HG03060 (cell line): ENCODE measurements at regions not wholly inside any gene's neighbourhood (a gene's known extent, or its start where the extent isn't known, plus 50 kb on each side); places are given as distances from the start of the nearest gene placed in this dataset.
A peak's percentile ranks its signal among the peaks of the same experiment; 100 is the strongest.

Experiments used
- ATAC-seq: cut with Tn5 transposase; IDR thresholded peaks from one replicate; pipeline ENCODE4 v1.9.1; 2021; ENCODE audit warnings: low read depth, moderate number of reproducible peaks; ENCODE audit not compliant: unreplicated experiment

DNA sequence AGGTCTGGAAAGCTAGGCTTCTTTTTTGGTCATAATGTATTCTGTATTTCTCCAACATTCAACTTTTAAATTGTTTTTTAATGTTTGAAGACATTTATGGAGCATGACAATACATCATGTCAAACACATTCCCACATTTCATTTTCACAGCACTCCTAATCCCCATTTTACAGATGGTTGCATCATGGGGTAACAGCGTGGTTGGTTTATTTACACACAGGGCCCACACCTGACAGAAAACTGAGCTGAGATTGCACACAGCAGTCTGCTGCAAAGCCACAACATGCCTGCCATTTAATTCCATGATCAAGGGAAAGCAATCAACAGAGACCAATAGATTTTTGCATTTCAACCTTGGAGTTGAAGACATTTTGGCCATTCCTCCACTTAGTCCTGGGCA is 335.7 kb upstream of the MGAT5 start:
- no peak for ATAC-seq

DNA sequence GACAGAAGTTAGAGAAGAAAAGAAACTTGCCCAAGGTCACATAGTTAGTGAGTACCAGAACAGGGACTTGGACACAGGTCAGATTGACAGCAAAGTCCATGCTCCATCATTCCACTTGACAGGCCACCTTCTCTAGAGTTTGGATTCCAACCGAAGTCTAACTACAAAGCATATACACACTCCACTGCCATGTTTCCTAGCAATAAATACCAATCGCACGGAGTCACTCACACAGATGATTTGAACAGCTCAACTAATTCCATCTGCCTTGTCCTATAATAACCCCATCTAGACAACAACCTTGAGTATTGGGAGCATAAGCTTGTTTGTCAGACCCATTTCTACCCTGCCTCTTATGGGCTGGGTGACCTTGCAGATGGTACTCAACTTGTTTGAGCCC is 334.6 kb upstream of the MGAT5 start:
- ATAC-seq: no peak

DNA sequence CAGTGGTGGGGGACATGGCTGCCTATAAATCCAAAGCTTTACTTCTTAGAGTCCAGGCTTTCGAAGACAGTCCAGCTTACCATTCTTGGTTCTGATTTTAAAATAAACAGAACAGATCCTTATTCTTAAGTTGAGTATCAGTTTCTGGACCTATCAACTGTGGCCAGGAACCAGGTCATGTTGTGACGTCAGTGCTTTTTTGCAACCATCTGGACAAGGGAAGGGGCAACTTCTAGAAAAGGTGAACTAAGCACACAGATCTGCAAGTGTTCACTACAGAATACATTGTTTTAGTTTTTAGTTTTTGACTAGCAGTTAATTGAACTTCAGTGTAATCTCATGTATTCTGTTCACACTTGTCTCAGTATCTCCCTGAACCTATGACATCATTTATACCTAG is 326.0 kb upstream of the MGAT5 start:
- ATAC-seq: no peak

DNA sequence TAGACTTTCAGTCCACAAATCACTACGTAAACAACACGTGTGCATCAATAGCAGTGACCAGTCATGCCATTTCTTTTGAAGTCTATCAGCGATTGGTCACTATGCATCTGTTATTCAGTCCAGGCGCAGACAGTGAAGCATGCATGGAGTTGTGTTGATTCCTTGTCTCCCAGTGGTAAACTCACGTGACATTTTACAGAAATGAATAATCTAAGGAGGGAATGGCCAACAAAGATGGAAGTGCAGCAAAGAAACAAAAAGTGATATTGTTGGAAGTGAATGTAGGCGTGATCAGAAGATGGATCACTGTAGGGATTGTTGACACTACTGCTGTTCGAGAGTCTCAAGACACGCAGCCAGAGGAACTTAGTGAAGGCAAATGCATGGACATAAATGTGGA is 317.8 kb upstream of the MGAT5 start:
- no peak for ATAC-seq

DNA sequence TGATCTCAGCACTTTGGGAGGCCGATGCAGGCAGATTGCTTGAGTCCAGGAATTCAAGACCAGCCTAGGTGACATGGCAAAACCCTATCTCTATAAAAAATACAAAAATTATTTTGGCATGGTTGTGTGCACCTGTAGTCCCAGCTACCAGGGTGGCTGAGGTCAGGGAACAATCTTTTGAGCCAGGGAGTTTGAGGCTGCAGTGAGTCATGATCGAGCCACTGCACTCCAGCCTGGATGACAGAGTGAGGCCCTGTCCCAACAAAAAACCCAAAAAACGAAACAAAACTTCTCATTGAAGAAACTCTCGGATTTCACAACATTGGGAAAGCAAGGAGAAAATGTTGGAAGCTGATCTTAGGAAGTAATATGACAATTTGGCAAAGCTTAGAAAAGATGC is 317.3 kb upstream of the MGAT5 start:
- ATAC-seq: no peak

DNA sequence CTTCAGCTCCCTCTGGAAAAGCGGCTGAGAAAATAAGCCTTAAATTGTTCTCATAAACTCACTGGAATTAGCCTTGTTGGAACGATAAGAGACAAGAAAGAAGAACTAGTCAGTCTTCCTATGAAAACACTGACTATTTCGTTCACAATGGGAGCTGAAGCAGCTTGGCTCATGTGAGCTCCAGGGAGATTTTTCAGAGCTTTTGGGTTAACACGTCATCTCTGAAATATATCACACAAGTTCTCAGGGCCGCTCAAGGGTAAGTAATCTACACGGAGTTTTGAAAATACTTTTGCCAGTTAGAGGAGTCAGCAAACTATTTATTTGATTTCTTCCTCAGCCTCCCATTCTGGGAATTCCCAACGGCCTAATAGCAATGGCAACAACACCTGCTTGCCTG is 316.2 kb upstream of the MGAT5 start:
- ATAC-seq: no peak

DNA sequence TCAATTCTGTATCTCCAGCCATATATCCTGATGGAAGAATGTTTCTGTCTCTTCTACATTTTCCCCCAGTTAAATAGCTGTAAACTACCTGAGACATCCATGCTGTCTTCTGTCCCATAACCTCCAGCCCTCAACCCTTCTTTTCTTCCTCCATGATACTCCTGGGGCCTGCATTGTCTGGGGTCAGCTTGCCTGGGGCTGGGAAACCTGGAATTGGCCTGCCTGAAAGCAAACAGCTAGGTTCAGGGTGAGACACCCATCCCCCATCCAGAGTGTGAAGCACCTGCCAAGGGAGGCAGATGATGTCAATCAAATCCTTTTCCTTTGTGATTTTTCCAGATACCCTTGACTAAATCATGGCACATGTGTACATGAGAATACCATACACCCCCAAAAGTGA is 313.7 kb upstream of the MGAT5 start:
- no peak for ATAC-seq

DNA sequence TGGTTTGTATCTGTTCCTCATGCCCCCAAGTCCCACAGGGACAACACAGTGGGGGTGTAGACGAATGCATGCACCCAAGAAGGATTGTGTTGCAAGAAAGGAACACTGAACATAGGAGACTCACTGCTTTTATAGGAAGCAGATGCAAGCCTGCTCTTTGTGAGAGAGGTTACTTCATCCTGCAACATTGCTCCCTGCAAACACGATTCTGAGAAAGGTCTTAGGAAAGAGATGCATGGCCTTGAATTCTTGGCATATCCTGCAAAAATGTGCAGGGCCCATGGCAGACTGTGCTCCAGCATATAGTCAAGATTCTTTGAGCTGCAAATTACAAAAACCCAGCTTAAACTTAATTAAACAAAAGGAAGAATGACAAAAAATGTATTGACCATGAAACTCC is 312.2 kb upstream of the MGAT5 start:
- no peak for ATAC-seq

DNA sequence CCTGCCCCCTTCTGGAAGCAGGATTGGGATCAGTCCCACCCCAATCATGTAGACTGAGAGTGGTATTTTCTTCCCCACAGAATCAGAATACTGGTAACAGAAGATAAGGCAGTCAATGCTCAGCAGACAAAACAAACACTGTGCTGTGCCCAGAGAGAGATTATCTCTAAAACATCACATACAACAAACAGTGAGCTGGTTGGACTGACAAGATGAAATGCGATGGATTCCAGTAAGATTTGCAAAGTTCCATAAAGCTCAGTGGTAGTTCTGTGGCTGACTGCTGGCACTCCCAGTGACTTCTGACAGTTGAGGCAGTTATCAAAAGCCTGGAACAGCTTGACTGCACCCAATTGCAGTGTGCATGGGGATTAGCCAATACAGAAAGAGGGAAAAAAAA is 311.5 kb upstream of the MGAT5 start:
- ATAC-seq: no peak

DNA sequence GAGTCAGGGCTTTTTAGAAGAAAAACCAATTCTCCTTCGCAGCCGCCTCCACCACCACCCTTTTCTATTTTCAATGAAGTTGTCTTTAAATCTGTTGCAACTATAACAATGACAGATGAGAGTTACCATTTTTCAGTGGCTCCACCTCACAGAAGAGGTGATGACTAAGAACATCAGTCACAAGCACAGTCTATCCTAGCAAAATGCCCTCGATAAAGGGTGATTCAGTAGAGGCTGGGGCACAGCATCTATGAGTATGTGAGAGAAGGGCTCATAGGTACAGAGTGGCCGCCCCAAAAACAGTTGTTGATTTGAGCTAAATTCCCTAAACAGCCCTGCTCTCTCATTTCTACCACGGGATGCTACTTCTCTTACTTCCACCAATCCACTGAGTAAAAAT is 310.8 kb upstream of the MGAT5 start:
- ATAC-seq: no peak

DNA sequence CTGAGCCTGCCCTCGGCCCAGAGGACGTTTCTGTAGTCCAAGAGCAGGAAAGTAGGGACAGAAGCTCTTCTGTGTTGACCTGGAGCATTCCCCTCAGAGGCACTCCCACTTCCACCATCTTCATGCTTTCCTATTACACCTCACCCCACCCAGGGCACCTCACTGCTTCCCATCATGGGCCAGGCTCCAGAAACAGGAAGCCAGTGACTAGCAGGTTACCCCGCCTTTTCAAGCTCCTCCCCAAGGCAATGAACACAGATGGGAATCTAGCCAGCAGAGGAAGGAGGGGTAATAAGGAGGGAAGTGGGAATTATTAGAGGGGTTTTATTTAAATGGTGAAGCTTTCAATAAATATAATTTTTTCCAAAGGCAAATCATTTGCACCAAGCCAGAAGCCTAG is 308.8 kb upstream of the MGAT5 start:
- ATAC-seq: no peak

DNA sequence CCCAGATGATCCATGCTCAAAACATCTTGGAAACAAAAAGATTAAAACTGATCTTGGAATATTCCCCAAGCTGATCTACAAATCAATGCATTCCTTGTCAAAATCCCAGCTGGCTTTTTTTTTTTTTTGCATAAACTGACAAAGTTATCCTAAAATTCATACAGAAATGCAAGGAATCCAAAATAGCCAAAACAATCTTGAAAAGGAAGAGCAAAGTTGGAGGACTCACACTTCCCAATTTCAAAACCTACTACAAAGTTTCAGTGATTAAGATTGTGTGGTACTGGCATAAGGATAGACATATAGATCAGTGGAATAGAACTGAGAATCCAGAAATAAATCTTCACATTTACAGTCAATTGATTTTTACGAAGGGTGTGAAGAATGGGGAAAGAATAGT is 306.8 kb upstream of the MGAT5 start:
- ATAC-seq: no peak

DNA sequence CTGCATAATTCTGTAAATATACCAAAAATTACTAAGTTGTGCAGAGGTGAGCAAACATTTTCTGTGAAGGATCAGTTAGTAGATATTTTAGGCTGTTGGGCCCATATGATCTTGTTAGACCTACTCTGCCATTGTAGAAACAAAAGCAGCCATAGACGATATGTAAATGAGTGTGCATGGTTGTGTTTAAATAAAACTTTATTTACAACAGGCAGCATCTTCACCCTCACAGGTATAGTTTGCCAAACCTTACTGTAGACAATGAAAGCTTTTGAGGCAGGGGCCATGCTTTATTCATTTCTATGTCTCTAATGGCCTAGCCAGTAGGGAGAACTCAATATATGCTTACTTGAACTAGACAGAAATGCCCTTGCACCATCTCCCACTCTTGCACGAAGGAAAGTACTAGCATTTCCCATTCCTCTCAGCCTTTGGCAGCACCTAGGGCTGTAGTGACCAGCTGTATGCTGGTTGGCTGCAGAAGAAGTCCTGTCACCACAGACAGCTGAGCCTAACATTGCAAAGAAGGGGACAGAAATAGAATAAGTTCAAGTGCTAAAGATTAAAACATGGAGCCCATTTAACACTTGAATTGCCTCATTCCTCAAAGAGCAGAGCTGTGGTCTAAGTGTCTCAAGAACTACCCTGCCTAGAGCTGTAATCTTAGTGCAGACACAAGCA is 305.1 kb upstream of the MGAT5 start:
- ATAC-seq: no peak

DNA sequence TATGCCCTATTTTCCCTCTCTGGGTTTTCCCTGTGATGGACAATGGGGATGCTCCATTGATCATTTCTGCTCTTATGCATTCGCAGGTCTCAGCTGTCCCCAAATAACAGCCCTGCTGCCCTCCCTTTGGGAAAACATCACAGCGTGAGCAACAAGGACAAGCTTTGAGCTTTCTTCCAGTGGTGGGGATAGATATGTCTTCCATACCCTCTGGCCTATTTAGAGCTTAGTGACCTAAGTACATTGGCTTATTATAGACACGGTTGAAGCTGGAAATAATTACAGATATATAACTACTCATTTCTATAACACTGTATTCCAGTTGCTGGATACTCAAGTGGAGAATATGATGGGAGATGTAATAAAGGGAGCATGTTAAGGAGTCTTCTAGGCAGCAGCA is 304.3 kb upstream of the MGAT5 start:
- no peak for ATAC-seq

DNA sequence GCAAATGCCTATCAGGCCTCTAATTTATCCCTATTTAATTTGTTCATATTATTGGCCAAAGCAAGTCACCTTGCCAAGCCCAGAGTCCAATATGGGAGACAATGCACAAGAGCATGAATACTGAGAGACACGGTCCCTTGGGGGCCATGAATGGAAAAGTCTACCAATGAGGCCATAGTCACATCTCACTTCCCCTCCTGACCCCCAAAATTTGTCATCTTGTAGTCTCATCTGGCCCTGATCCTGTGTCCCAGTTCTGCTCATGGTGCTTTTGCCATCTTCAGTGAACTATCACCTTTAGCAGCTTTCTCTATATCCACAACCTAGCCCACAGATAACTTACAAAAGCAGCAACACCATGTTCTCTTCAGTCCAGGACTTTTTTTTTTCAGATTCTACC is 302.7 kb upstream of the MGAT5 start:
- ATAC-seq: no peak

DNA sequence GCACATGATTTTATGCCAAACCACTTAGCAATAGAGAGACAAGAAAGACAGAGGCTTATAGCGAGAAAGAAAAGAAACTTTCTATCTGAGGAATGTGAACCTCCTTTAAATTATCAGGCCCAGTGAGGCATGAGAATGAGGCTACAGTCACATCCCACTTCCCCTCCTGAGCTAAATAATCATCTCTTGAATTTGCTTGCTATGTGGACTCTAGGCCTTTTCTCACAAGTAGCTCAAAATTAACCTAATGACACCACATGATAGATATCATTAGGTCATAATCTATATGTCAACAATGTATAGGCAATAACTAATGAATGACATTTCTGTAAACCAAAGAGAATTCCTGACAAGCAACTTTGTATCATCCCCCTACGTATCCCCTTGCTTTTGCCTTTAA is 301.5 kb upstream of the MGAT5 start:
- ATAC-seq: no peak

DNA sequence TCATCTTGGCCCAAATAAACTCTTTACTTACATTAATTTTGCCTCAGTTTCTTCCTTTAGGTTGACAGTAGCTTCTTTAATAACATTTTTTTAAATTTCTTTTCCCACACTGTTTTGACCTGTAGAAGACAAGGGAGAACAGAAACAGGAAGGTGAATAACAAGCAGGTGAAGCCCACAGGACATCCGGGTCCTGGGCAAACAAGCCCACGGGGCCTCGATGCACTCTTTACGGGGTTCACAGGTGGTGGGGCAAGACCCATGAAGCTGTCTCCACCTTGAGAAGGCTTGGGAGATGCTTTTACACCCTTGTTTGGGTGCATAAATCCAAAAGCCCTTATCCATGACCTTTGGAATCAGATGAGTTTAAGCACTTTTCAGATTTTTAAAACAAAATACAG is 301.0 kb upstream of the MGAT5 start:
- ATAC-seq: no peak

DNA sequence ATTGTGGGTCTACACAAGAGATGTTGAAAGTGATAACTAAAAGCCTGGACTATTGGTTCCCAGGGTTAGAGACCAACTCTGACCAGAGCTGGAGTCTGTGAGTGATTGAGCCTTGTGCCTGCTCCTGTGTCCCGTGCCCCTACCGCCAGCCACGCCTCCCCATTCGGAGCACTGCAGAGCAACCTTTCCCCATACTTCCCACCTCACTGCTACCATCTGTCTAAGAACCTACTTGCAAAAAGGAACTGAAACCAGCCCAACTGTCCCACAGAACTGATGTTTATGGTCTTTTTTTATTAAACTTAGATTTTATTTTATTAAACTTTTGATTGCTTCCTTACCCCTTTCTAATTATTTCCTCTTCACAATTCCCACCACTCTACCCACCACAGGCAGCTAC is 300.3 kb upstream of the MGAT5 start:
- peak; percentile 61 for ATAC-seq

DNA sequence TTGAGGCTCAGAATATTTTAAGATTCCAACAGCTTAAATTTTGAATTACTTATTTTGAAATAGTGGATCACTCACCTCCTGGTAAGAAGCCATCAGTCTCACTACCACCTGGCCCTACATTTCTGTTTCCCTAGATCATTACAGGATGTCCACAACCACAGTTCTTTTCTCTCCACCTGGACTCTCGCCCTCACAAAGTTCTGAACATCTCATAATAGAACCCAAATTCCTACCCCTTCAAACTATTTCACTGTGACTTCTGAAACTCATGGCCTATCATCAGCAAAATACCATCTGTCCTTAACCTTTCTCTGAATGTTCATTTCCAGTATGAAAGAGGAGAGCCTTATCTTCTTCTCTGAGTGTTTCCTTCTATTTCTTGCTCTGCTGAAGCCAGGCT is 299.2 kb upstream of the MGAT5 start:
- no peak for ATAC-seq

DNA sequence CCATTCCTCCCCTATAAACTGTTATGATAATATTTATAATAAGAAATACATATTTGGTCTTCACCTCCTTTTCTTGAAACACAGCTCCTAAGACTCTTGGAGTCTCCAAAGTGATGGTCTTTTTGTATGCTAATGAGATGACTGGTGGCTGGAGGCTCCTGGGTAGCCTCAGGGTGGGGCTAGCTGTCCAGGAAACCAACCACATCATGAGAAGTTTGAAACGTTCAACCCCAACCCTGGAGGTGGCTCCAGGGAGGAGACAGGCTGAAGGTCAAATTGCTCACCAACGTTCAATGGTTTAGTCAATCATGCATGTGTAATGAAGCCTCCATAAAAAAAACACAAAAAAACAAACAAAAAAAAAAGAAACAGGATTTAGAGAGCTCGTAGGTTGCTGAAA is 298.7 kb upstream of the MGAT5 start:
- no peak for ATAC-seq

DNA sequence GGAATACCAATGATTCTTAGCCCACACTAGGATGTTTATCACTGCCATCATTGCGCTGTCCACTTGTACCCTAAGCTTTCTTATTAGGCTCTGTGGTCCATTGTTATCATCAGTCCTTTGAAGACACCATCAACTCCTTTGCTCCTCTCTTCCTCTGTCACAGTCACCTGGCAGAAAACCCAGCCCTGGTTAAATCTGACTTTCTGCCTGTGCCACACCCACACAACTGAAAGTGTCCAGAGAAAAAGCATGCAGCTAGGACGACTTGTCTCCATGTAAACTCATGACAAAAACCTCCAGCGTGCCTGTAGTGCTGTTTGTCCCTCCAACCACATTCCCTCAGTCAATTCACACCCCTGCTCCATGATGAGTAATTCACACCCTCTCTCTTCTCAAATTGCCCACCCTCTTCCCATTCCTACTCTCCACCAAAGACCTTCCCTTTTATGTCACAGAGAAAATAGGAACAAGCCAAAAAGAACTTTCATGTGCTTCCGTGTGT is 297.4 kb upstream of the MGAT5 start:
- no peak for ATAC-seq

DNA sequence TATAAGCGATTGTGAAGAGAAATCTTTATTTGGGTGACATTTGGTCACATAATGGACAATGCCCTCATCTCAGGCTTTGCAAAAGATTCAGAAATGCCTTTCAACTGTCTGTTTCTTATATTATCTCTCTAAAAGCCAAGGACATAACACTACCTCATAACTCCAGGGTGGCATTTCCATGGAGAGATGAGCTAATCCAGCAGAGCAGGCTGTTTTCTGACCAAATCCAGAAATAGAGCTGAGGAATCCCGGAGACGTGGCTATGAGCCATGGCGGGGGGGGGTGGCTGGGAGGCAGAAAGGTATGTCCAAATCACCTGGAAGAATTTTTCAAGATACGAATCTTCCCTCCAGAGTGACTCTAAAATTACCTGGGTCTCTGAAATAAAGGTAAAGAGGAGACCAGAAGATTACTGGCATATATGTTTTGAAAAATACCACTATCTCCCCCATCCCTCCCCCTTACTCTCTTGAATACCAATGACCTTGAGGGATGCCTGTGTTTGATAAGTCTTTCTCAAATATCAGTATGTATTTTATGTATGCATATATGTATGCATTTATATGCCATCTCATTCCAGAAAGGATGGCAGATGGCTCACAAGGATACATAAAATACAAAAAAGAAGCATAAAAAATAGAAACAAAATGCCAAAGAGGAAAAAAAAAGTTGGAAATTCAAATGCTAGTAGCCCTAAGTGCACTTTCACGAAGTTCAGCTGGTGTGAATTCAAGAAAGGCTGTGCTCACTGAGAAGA is 296.0 kb upstream of the MGAT5 start:
- no peak for ATAC-seq
